ENCODE measurements at regions not wholly inside any gene's neighbourhood (a gene's known extent, or its start where the extent isn't known, plus 50 kb on each side); places are given as distances from the start of the nearest gene placed in this dataset.
"Not testable (repeated sequence)": the region's sequence is repeated elsewhere in the genome, so short reads cannot be mapped to it uniquely, and the experiment has no call there.

- H3K36me3 Mint-ChIP-seq; DNase-seq (ENCODE audit: low spot score in 2 of 2); H3K9me3 Mint-ChIP-seq; H3K4me3 Mint-ChIP-seq; ATAC-seq (ENCODE audit: low read depth); H3K27me3 Mint-ChIP-seq; H3K4me1 Mint-ChIP-seq; H3K27ac Mint-ChIP-seq: not testable (repeated sequence)
Measured at GRCh38 chr2:40676134-40676790, 224.4 kb upstream of the SLC8A1 start.

- Mint-ChIP-seq H3K4me1 (no peaks in the 10 kb centered on the region), H3K27me3 (no peaks in the 10 kb centered on the region), H3K9me3 (peaks cover 13% of the 10 kb centered on the region), H3K36me3 (no peaks in the 10 kb centered on the region), H3K27ac (no peak overlapping the region), H3K4me3 (no peak overlapping the region)
- ATAC-seq (ENCODE audit: low read depth) (no peak), DNase-seq (ENCODE audit: low spot score in 2 of 2) (no peak)
Measured at GRCh38 chr2:40680547-40680946, 228.7 kb upstream of the SLC8A1 start.

- Mint-ChIP-seq H3K9me3 (peaks cover 2% of the 10 kb centered on the region), H3K27ac (no peak overlapping the region), H3K4me1 (no peaks in the 10 kb centered on the region), H3K4me3 (no peak overlapping the region), H3K27me3 (no peaks in the 10 kb centered on the region), H3K36me3 (no peaks in the 10 kb centered on the region)
- DNase-seq (ENCODE audit: low spot score in 2 of 2) (no peak), ATAC-seq (ENCODE audit: low read depth) (no peak)
Measured at GRCh38 chr2:40690036-40690435, 238.1 kb upstream of the SLC8A1 start.

- no peaks in the 10 kb centered on the region for H3K27me3 Mint-ChIP-seq
- H3K36me3 Mint-ChIP-seq: no peaks in the 10 kb centered on the region
- H3K9me3 Mint-ChIP-seq: peaks cover 4% of the 10 kb centered on the region
- no peaks in the 10 kb centered on the region for H3K4me1 Mint-ChIP-seq
- no peak for ATAC-seq (ENCODE audit: low read depth)
- DNase-seq (ENCODE audit: low spot score in 2 of 2): no peak
- no peak overlapping the region for H3K4me3 Mint-ChIP-seq
- H3K27ac Mint-ChIP-seq: no peak overlapping the region
Measured at GRCh38 chr2:40690525-40690924, 238.6 kb upstream of the SLC8A1 start.

DNA sequence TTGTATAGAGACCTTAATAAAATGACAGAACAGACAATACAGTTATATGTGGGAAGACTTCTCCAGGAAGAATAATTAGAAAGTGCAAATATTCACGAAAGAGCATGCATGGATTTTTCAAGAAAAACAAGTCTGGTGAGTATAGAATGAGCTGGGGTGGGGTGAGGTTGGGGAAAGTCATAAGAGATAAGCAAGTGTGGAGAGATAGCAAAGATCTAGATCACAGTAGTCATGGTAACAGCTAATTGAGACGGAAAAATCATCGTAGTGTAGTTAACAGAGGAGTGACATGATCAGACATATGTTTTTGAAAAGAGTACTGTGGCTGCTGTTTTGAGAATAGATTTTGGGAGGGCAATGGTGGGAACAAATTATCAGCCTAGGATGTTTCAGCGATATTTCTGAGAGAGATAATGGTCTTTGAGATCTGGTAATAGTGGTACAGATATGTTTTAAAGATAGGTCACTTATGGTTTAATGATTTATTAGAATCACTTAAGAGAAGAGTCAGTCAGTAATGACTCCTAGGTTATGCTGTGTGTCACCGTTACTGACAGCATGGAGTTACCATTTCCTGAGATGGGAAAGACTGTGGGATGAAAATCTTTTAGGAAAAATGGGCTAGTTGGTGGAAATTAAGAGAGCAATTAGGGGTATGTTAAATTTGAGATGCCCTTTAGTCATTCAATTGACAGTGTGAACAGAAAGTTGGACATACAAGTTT is 248.5 kb upstream of the SLC8A1 start:
- peaks cover 1% of the 10 kb centered on the region for H3K9me3 Mint-ChIP-seq
- H3K27ac Mint-ChIP-seq: no peak overlapping the region
- ATAC-seq (ENCODE audit: low read depth) (no peak), DNase-seq (ENCODE audit: low spot score in 2 of 2) (no peak)
- no peaks in the 10 kb centered on the region for H3K4me1 Mint-ChIP-seq
- H3K27me3 Mint-ChIP-seq: no peaks in the 10 kb centered on the region
- H3K36me3 Mint-ChIP-seq: no peaks in the 10 kb centered on the region
- no peak overlapping the region for H3K4me3 Mint-ChIP-seq

DNA sequence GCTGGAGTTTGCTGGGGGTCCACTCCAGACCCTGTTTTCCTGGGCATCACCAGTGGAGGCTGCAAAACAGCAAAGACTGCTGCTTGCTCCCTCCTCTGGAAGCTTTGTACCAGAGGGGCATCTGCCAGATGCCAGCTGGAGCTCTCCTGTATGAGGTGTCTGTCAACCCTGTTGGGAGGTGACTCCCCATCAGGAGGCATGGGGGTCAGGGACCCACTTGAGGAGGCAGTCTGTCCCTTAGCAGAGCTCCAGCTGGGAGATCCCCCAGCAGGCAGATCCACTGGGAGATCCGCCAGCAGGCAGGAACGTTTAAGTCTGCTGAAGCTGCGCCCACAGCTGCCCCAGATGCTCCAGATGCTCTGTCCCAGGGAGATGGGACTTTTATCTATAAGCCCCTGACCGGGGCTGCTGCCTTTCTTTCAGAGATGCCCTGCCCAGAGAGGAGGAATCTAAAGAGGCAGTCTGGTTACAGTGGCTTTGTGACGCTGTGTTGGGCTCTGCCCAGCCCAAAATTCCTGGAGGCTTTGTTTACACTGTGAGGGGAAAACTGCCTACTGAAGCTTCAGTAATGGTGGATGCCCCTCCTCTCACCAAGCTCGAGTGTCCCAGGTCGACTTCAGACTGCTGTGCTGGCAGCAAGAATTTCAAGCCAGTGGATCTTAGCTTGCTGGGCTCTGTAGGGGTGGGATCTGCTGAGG is 260.5 kb upstream of the SLC8A1 start:
- H3K27me3 Mint-ChIP-seq; H3K4me3 Mint-ChIP-seq; H3K9me3 Mint-ChIP-seq; H3K27ac Mint-ChIP-seq; H3K36me3 Mint-ChIP-seq; DNase-seq (ENCODE audit: low spot score in 2 of 2); ATAC-seq (ENCODE audit: low read depth); H3K4me1 Mint-ChIP-seq: not testable (repeated sequence)

GRCh38 chr2:40716879-40717278 is 265.0 kb upstream of the SLC8A1 start:
- no peaks in the 10 kb centered on the region for H3K4me1 Mint-ChIP-seq
- no peaks in the 10 kb centered on the region for H3K27me3 Mint-ChIP-seq
- ATAC-seq (ENCODE audit: low read depth) (no peak), DNase-seq (ENCODE audit: low spot score in 2 of 2) (no peak)
- H3K27ac Mint-ChIP-seq: no peak overlapping the region
- no peaks in the 10 kb centered on the region for H3K36me3 Mint-ChIP-seq
- H3K9me3 Mint-ChIP-seq: peaks cover 3% of the 10 kb centered on the region
- H3K4me3 Mint-ChIP-seq: no peak overlapping the region

GRCh38 chr2:40719414-40719813 is 267.5 kb upstream of the SLC8A1 start:
- DNase-seq (ENCODE audit: low spot score in 2 of 2) (no peak), ATAC-seq (ENCODE audit: low read depth) (no peak)
- no peaks in the 10 kb centered on the region for H3K4me1 Mint-ChIP-seq
- H3K27ac Mint-ChIP-seq: no peak overlapping the region
- no peak overlapping the region for H3K4me3 Mint-ChIP-seq
- H3K27me3 Mint-ChIP-seq: no peaks in the 10 kb centered on the region
- H3K9me3 Mint-ChIP-seq: peaks cover 3% of the 10 kb centered on the region
- no peaks in the 10 kb centered on the region for H3K36me3 Mint-ChIP-seq

- H3K27ac Mint-ChIP-seq: no peak overlapping the region
- no peak overlapping the region for H3K4me3 Mint-ChIP-seq
- no peaks in the 10 kb centered on the region for H3K36me3 Mint-ChIP-seq
- no peaks in the 10 kb centered on the region for H3K27me3 Mint-ChIP-seq
- no peak for DNase-seq (ENCODE audit: low spot score in 2 of 2)
- ATAC-seq (ENCODE audit: low read depth): no peak
- peaks cover 3% of the 10 kb centered on the region for H3K9me3 Mint-ChIP-seq
- no peaks in the 10 kb centered on the region for H3K4me1 Mint-ChIP-seq
Measured at GRCh38 chr2:40721595-40721994, 269.7 kb upstream of the SLC8A1 start.

DNA sequence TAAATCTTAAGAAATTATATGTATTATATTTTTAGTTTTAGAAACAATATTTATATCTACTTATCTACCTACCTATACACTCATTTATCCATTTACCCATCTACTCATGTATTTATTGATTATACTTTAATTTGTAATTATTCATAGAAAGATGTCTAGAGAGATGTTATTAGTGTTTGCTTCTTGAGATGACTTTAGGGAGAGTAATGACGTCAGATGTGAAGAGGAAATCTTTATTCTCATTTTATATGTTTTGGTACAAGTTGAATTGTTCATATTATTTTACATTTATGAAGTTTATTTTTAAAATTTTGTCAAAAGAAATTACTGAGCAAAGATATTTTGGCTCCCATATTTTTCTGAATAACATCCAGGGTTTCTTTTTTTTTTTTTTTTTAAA is 271.3 kb upstream of the SLC8A1 start:
- H3K4me3 Mint-ChIP-seq: no peak overlapping the region
- no peaks in the 10 kb centered on the region for H3K4me1 Mint-ChIP-seq

DNA sequence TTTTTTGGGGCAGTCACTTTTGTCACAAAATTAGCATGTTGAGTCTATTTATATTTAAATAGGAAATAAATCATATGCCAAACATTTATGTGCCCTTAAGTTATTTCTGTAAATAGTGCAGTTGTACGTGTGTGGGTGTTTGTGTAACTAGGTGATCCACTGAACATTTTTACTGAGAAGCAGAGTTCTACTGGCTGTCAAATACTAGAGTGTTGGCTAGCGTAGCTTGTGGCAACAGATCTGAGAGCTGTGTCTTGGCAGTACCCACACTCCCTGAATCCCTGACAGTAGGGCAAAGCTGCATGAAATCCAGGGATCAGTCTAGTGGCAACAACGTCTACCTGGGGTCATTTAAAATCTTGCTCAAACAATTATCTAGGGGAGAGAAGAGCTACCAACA is 273.1 kb upstream of the SLC8A1 start:
- Mint-ChIP-seq H3K36me3 (no peaks in the 10 kb centered on the region), H3K27ac (no peak overlapping the region), H3K4me3 (no peak overlapping the region), H3K9me3 (peaks cover 3% of the 10 kb centered on the region), H3K4me1 (no peaks in the 10 kb centered on the region), H3K27me3 (no peaks in the 10 kb centered on the region)
- DNase-seq (ENCODE audit: low spot score in 2 of 2) (no peak), ATAC-seq (ENCODE audit: low read depth) (no peak)

More for the DNA sequence above, 271.3 kb upstream of the SLC8A1 start:
- H3K36me3 Mint-ChIP-seq: no peaks in the 10 kb centered on the region
- no peaks in the 10 kb centered on the region for H3K27me3 Mint-ChIP-seq
- peaks cover 3% of the 10 kb centered on the region for H3K9me3 Mint-ChIP-seq
- no peak overlapping the region for H3K27ac Mint-ChIP-seq
- ATAC-seq (ENCODE audit: low read depth) (no peak), DNase-seq (ENCODE audit: low spot score in 2 of 2) (no peak)

DNA sequence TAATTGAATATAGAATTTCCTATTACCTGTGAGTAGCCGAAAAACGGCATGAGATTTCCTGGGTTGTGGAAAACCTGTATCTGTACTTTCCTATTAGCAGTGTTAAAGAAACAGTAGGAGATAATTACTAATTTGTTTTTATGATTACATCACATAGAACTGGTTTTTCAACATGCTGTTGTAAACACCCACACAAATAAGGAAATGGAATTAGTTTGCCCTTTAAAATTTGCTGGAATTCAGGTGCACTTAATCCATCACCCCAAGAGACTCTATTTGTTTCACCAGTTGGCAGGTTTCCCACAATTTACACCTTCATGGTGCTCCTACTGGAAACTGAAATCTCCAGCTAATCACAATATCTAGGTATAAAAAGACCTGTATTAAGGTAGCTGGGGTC is 274.1 kb upstream of the SLC8A1 start:
- Mint-ChIP-seq H3K36me3 (no peaks in the 10 kb centered on the region), H3K9me3 (peaks cover 2% of the 10 kb centered on the region), H3K4me3 (no peak overlapping the region), H3K27me3 (no peaks in the 10 kb centered on the region), H3K27ac (no peak overlapping the region), H3K4me1 (no peaks in the 10 kb centered on the region)
- DNase-seq (ENCODE audit: low spot score in 2 of 2) (no peak), ATAC-seq (ENCODE audit: low read depth) (no peak)

DNA sequence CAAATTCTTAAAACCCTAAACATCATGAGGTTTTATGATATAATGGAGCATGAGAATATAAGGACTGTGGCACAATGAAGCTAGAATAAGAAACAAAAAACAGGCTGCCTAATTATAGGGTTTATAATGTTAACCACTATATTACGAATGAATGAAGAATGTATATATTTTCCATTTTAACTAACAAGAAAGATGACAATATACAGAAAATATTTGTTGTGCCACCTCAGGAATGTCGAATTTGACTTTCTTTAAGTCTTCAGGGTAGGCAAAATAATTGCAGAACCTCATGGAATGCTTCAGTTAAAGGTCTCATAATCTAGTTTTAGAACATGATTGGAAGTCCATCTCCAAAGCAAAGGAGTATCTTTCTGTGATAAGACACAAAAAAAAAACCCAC is 282.9 kb upstream of the SLC8A1 start:
- H3K9me3 Mint-ChIP-seq: peaks cover 4% of the 10 kb centered on the region
- DNase-seq (ENCODE audit: low spot score in 2 of 2): no peak

DNA sequence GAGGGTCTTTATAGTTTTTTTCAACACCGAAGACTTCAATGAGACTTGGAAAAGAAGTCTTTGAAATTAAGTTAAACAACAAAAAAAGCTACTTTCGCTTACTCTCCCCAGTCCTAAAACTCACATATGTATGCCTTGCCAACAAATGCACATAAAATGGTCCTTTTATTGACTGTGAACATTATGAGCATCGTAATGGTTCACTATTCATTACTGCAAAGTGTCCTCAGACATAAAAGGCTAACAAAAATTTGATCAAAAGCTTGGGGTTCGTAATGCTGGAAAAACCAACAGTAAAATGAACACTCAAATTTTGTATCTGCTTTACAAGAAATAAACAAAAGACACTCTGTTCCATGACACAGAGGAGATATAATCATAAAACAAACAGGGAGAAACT is 285.3 kb upstream of the SLC8A1 start:
- H3K27me3 Mint-ChIP-seq: no peaks in the 10 kb centered on the region
- ATAC-seq (ENCODE audit: low read depth) (no peak), DNase-seq (ENCODE audit: low spot score in 2 of 2) (no peak)
- H3K36me3 Mint-ChIP-seq: no peaks in the 10 kb centered on the region
- peaks cover 2% of the 10 kb centered on the region for H3K9me3 Mint-ChIP-seq
- no peak overlapping the region for H3K4me3 Mint-ChIP-seq
- no peak overlapping the region for H3K27ac Mint-ChIP-seq
- H3K4me1 Mint-ChIP-seq: no peaks in the 10 kb centered on the region

More for the DNA sequence above, 282.9 kb upstream of the SLC8A1 start:
- H3K27me3 Mint-ChIP-seq: no peaks in the 10 kb centered on the region
- H3K36me3 Mint-ChIP-seq: no peaks in the 10 kb centered on the region
- H3K4me1 Mint-ChIP-seq: no peaks in the 10 kb centered on the region
- no peak overlapping the region for H3K27ac Mint-ChIP-seq
- ATAC-seq (ENCODE audit: low read depth): no peak
- H3K4me3 Mint-ChIP-seq: no peak overlapping the region

All from memory B cell (primary cell).